Smooth muscle cell (in vitro differentiated cells): ENCODE measurements at regions not wholly inside any gene's neighbourhood (a gene's known extent, or its start where the extent isn't known, plus 50 kb on each side); places are given as distances from the start of the nearest gene placed in this dataset.
"Not testable (repeated sequence)": the region's sequence is repeated elsewhere in the genome, so short reads cannot be mapped to it uniquely, and the experiment has no call there.

Source experiments
- DNase-seq: peaks from one replicate; lab custom pipeline; 2025; ENCODE audit not compliant: unreplicated experiment; lab: John Stamatoyannopoulos, UW
- H2AFZ ChIP-seq: fragments of 200-600 bp; sonication (generic); 2 replicates; pipeline ENCODE4 v1.6.0; 2016; ENCODE audit warnings: antibody characterized with exemption, low read depth, mild to moderate bottlenecking
- H3F3A ChIP-seq: fragments of 200-600 bp; sonication (generic); 2 replicates; pipeline ENCODE4 v1.6.0; 2017; ENCODE audit warnings: antibody characterized with exemption, low read depth
- H3K27ac ChIP-seq: fragments of 200-600 bp; sonication (generic); 2 replicates; pipeline ENCODE4 v1.5.1; 2016; ENCODE audit warnings: low read depth, mild to moderate bottlenecking
- H3K27me3 ChIP-seq: fragments of 200-600 bp; sonication (generic); 2 replicates; pipeline ENCODE4 v1.6.1; 2016; ENCODE audit warnings: low read depth, mild to moderate bottlenecking
- H3K36me3 ChIP-seq: fragments of 200-600 bp; sonication (generic); 2 replicates; pipeline ENCODE4 v1.5.1; 2016; ENCODE audit warnings: low read depth
- H3K4me1 ChIP-seq: fragments of 200-600 bp; sonication (generic); 2 replicates; pipeline ENCODE4 v1.5.1; 2016; ENCODE audit warnings: low read depth
- H3K4me2 ChIP-seq: fragments of 200-600 bp; sonication (generic); 2 replicates; pipeline ENCODE4 v1.6.0; 2016; ENCODE audit warnings: mild to moderate bottlenecking
- H3K4me3 ChIP-seq: fragments of 200-600 bp; sonication (generic); 2 replicates; pipeline ENCODE4 v1.5.1; 2016; ENCODE audit warnings: mild to moderate bottlenecking
- H3K79me2 ChIP-seq: fragments of 200-600 bp; sonication (generic); 2 replicates; pipeline ENCODE4 v1.6.0; 2016; ENCODE audit warnings: low read depth, mild to moderate bottlenecking
- H3K9ac ChIP-seq: fragments of 200-600 bp; sonication (generic); 2 replicates; pipeline ENCODE4 v1.6.0; 2016; ENCODE audit warnings: low read depth
- H3K9me3 ChIP-seq: fragments of 200-600 bp; sonication (generic); replicated peaks from 2 replicates; pipeline ENCODE4 v1.5.1; 2016; ENCODE audit warnings: low read depth
- H4K20me1 ChIP-seq: fragments of 200-600 bp; sonication (generic); 2 replicates; pipeline ENCODE4 v1.6.0; 2016; ENCODE audit warnings: low read depth
- WGBS: methylation state at CpG from one replicate; pipeline ENCODE4 v1.1.7; 2016; ENCODE audit warnings: low lambda C conversion rate; 5-methylcytosine and 5-hydroxymethylcytosine counted together
- TF ChIP-seq, protein P1 (sequence below): fragments of 200-600 bp; sonication (generic); IDR thresholded peaks from 2 replicates; pipeline ENCODE4 v1.5.1; 2017; ENCODE audit warnings: borderline replicate concordance, mild to moderate bottlenecking, antibody characterized with exemption; ENCODE audit not compliant: insufficient read depth, poor library complexity, severe bottlenecking

- H2AFZ ChIP-seq = no peak overlapping the region
- H3K4me1 ChIP-seq = no peaks in the 10 kb centered on the region
- TF ChIP-seq, protein P1, sequence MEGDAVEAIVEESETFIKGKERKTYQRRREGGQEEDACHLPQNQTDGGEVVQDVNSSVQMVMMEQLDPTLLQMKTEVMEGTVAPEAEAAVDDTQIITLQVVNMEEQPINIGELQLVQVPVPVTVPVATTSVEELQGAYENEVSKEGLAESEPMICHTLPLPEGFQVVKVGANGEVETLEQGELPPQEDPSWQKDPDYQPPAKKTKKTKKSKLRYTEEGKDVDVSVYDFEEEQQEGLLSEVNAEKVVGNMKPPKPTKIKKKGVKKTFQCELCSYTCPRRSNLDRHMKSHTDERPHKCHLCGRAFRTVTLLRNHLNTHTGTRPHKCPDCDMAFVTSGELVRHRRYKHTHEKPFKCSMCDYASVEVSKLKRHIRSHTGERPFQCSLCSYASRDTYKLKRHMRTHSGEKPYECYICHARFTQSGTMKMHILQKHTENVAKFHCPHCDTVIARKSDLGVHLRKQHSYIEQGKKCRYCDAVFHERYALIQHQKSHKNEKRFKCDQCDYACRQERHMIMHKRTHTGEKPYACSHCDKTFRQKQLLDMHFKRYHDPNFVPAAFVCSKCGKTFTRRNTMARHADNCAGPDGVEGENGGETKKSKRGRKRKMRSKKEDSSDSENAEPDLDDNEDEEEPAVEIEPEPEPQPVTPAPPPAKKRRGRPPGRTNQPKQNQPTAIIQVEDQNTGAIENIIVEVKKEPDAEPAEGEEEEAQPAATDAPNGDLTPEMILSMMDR = no peak
- no peak overlapping the region for H3K4me3 ChIP-seq
- 94% methylated on average over 8 of the region's 8 CpGs for WGBS
- H3K9me3 ChIP-seq = no peaks in the 10 kb centered on the region
- no peaks in the 10 kb centered on the region for H3K27me3 ChIP-seq
- no peak overlapping the region for H3K4me2 ChIP-seq
- no peak for DNase-seq
- no peak overlapping the region for H3K27ac ChIP-seq
- no peaks in the 10 kb centered on the region for H3K36me3 ChIP-seq
- no peaks in the 10 kb centered on the region for H3K79me2 ChIP-seq
- H3K9ac ChIP-seq = no peak overlapping the region
- H4K20me1 ChIP-seq = no peaks in the 10 kb centered on the region
- no peaks in the 10 kb centered on the region for H3F3A ChIP-seq
Measured at GRCh38 chr3:137191951-137192350, 234.2 kb downstream of the IL20RB start.

DNA sequence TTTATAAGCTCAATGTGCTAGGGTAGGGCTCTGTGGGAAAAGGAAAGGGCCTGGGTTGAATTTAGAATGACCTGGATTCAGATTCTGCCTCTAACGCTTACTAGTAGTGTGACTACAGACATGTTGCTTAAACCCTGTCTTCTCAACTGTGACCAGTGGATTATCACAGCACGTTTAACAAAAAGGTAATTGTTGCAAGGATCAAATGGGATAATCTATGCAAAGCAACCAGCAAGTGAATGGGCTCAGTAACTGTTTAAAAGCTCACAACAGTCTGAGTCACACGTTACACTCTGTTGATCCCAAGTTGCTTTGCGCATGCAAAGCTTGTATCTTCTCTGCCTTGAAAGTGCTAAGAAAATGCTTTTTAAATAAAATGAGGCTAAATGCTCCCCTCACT, 236.5 kb downstream of the IL20RB start:
- no peak overlapping the region for H2AFZ ChIP-seq
- no peak overlapping the region for H3K4me2 ChIP-seq
- no peak overlapping the region for H3K4me3 ChIP-seq
- no peaks in the 10 kb centered on the region for H3K27me3 ChIP-seq
- no peaks in the 10 kb centered on the region for H4K20me1 ChIP-seq
- H3K4me1 ChIP-seq = no peaks in the 10 kb centered on the region
- no peaks in the 10 kb centered on the region for H3F3A ChIP-seq
- no peaks in the 10 kb centered on the region for H3K9me3 ChIP-seq
- no peak for DNase-seq
- H3K27ac ChIP-seq = no peak overlapping the region
- no peak overlapping the region for H3K9ac ChIP-seq
- TF ChIP-seq, protein P1 = no peak
- WGBS = 60% methylated on average over 4 of the region's 4 CpGs
- H3K79me2 ChIP-seq = no peaks in the 10 kb centered on the region
- H3K36me3 ChIP-seq = no peaks in the 10 kb centered on the region

GRCh38 chr3:137198374-137198773, 240.6 kb downstream of the IL20RB start:
- H4K20me1 ChIP-seq = not testable (repeated sequence)

GRCh38 chr3:137199678-137200077, 241.9 kb downstream of the IL20RB start:
- TF ChIP-seq, protein P1 = no peak
- no peak overlapping the region for H2AFZ ChIP-seq

More at GRCh38 chr3:137198374-137198773, 240.6 kb downstream of the IL20RB start:
- H3F3A ChIP-seq, H2AFZ ChIP-seq, H3K27me3 ChIP-seq, H3K79me2 ChIP-seq, DNase-seq, H3K9ac ChIP-seq, H3K27ac ChIP-seq, H3K36me3 ChIP-seq, H3K4me3 ChIP-seq, H3K9me3 ChIP-seq, H3K4me1 ChIP-seq, H3K4me2 ChIP-seq: not testable (repeated sequence)
- 100% methylated on average over 3 of the region's 32 CpGs for WGBS

More at GRCh38 chr3:137199678-137200077, 241.9 kb downstream of the IL20RB start:
- H3K4me2 ChIP-seq = no peak overlapping the region
- no peaks in the 10 kb centered on the region for H3K4me1 ChIP-seq
- no peak overlapping the region for H3K4me3 ChIP-seq
- no peaks in the 10 kb centered on the region for H3K36me3 ChIP-seq
- no peak for DNase-seq
- H4K20me1 ChIP-seq = no peaks in the 10 kb centered on the region
- no peaks in the 10 kb centered on the region for H3K79me2 ChIP-seq
- H3F3A ChIP-seq = no peaks in the 10 kb centered on the region
- peaks cover 5% of the 10 kb centered on the region for H3K27me3 ChIP-seq
- no peak overlapping the region for H3K9ac ChIP-seq
- no peaks in the 10 kb centered on the region for H3K9me3 ChIP-seq
- H3K27ac ChIP-seq = no peak overlapping the region
